Colonic mucosa (tissue), 4 donors: ENCODE measurements at regions not wholly inside any gene's neighbourhood (a gene's known extent, or its start where the extent isn't known, plus 50 kb on each side); places are given as distances from the start of the nearest gene placed in this dataset.

ENCODE experiments used
- DNase-seq: peaks from one replicate; pipeline ENCODE4 v3.0.0-alpha.2; 2020
- H3K27ac ChIP-seq: fragments of 200-600 bp; one replicate; pipeline ENCODE4 v1.8.0; 2021
- H3K27me3 ChIP-seq: fragments of 200-600 bp; one replicate; pipeline ENCODE4 v1.8.0; 2021
- H3K36me3 ChIP-seq: fragments of 200-600 bp; one replicate; pipeline ENCODE4 v1.8.0; 2021
- H3K4me1 ChIP-seq: fragments of 200-600 bp; one replicate; pipeline ENCODE4 v1.8.0; 2021; ENCODE audit warnings: mild to moderate bottlenecking
- H3K4me3 ChIP-seq: fragments of 200-600 bp; one replicate; pipeline ENCODE4 v1.8.0; 2021
- H3K9ac ChIP-seq, 2 donors: one replicate each; pipeline ENCODE4 v1.7.0; 2013; ENCODE audit warnings: control low read depth in 2 of 2, low read depth in 2 of 2, low read length in 2 of 2
- H3K9me3 ChIP-seq: fragments of 200-600 bp; one replicate; pipeline ENCODE4 v1.8.0; 2021
- CTCF ChIP-seq: fragments of 200-600 bp; IDR thresholded peaks from one replicate; pipeline ENCODE4 v1.8.0; 2022; ENCODE audit warnings: antibody characterized with exemption, mild to moderate bottlenecking
- intact Hi-C: fragments of 100-400 bp; cut with DNase I; formaldehyde crosslinking; loops from one replicate; pipeline ENCODE4 v1.14.1; 2022
- donor health status: healthy.
- donor health status: DM: no; HTN: no; CAD: no.
- donor health status: DM: no; HTN: no; CAD: no.

DNA sequence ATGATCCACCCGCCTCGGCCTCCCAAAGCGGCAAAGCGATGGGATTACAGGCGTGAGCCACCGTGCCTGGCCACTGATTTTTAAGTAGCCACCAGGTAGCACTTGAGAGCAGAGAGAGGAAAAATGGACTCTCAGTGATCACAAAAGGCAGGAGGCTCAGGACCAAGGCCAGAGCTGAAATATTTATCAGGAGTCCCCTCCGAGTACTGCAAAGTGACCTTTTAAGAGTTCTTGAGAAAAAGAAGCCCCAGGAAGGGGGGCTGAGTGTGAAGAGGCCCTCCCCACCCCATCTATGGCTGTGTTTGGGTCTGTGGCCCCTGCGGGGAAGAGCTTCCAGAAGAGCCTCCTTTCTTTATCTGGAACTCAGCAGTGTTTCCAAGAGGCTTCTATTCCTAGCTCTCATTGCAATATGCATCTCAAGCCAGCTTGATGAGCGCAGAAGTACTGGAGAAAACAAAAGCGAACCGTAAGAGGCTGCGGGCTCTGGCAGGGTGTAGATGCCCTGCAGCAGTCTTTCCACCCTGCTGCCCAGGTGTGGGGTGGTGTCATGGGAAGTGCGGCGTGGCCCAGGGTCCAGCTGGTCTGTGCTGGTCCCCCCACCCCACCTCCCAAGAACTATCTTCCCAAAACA is 75.5 kb upstream of the CDK20 start:
- no peak for TF ChIP-seq CTCF
- H3K9ac ChIP-seq, result no peak overlapping the region
- no peaks in the 10 kb centered on the region for H3K36me3 ChIP-seq
- DNase-seq, result no peak
- H3K27me3 ChIP-seq, result no peaks in the 10 kb centered on the region
- no peak overlapping the region for H3K4me3 ChIP-seq
- no peaks in the 10 kb centered on the region for H3K9me3 ChIP-seq
- H3K27ac ChIP-seq, result no peak overlapping the region
- H3K4me1 ChIP-seq, result no peaks in the 10 kb centered on the region
- intact Hi-C loops, result no loop called here

- no peaks in the 10 kb centered on the region for H3K27me3 ChIP-seq
- no peak for TF ChIP-seq CTCF
- H3K27ac ChIP-seq, result no peak overlapping the region
- no peak overlapping the region for H3K4me3 ChIP-seq
- H3K9ac ChIP-seq, result no peak overlapping the region
- DNase-seq, result no peak
- no peaks in the 10 kb centered on the region for H3K36me3 ChIP-seq
- H3K4me1 ChIP-seq, result no peaks in the 10 kb centered on the region
- H3K9me3 ChIP-seq, result no peaks in the 10 kb centered on the region
- intact Hi-C loops, result no loop called here
These were observed 72.2 kb upstream of the CDK20 start for GRCh38 chr9:88046542-88046941.

- H3K9ac ChIP-seq, result no peak overlapping the region
- no peak for TF ChIP-seq CTCF
- no peaks in the 10 kb centered on the region for H3K27me3 ChIP-seq
- H3K27ac ChIP-seq, result no peak overlapping the region
- intact Hi-C loops, result no loop called here
- no peaks in the 10 kb centered on the region for H3K4me1 ChIP-seq
- no peak for DNase-seq
- no peaks in the 10 kb centered on the region for H3K9me3 ChIP-seq
- H3K36me3 ChIP-seq, result no peaks in the 10 kb centered on the region
- H3K4me3 ChIP-seq, result no peak overlapping the region
These were observed 71.4 kb upstream of the CDK20 start for GRCh38 chr9:88045686-88046085.

DNA sequence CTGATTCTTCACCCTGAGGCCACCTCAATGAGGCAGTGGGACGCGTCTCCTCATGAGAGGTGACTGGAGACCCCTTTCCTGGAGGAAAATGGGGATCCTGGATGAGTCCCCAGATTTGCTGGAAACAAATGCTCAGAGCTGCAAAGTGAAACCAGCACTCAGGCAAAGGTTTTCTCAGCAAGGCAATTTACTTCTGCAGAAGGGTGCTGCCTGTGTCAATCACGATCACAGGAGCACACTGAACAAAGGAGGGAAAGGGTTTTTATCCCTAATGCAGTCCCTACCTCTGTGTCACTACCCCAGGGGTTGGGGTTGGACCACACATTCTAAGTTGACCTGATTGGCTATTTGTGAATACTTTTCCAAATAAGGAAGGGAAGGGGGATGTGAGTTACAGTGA is 69.9 kb upstream of the CDK20 start:
- intact Hi-C loops, result loop anchor here (5.0 kb wide), 2 partner anchors 87 to 362 kb away; a partner anchor contains a TSS
- TF ChIP-seq CTCF, result no peak
- no peak for DNase-seq

GRCh38 chr9:88043647-88044046 is 69.3 kb upstream of the CDK20 start:
- Histone ChIP-seq H3K4me3 (no peak overlapping the region), H3K27ac (no peak overlapping the region), H3K9ac (no peak overlapping the region), H3K36me3 (no peaks in the 10 kb centered on the region), H3K9me3 (no peaks in the 10 kb centered on the region), H3K27me3 (no peaks in the 10 kb centered on the region), H3K4me1 (no peaks in the 10 kb centered on the region)
- no peak for DNase-seq
- intact Hi-C loops, result loop anchor here (5.0 kb wide), 2 partner anchors 86 to 361 kb away; a partner anchor contains a TSS
- TF ChIP-seq CTCF, result no peak

More for the DNA sequence above, 69.9 kb upstream of the CDK20 start:
- H3K27ac ChIP-seq, result no peak overlapping the region
- H3K4me1 ChIP-seq, result no peaks in the 10 kb centered on the region
- H3K36me3 ChIP-seq, result no peaks in the 10 kb centered on the region
- H3K27me3 ChIP-seq, result no peaks in the 10 kb centered on the region
- no peaks in the 10 kb centered on the region for H3K9me3 ChIP-seq
- no peak overlapping the region for H3K9ac ChIP-seq
- H3K4me3 ChIP-seq, result no peak overlapping the region
